ENCODE measurements at regions not wholly inside any gene's neighbourhood (a gene's known extent, or its start where the extent isn't known, plus 50 kb on each side); places are given as distances from the start of the nearest gene placed in this dataset.

DNA sequence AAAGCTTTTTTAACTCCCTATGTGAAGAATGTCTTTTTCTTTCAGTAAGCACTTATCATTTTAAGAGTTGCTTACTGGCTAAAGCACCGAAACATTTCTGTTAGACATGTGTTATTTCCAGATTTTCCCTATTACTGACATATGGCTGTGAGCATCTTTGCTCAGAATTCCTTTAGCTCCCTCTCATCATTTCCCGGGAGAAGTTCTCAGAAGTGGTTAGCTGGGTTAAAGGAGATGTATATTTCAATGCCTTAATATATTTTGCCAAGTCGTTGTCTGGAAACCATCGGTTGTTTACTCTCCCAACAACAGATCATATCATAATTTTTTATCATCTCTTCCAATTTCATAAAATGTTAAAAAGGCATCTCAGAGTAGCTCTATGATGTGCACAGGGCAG is 396.5 kb downstream of the OCA2 start:
- no peak for DNase-seq

DNA sequence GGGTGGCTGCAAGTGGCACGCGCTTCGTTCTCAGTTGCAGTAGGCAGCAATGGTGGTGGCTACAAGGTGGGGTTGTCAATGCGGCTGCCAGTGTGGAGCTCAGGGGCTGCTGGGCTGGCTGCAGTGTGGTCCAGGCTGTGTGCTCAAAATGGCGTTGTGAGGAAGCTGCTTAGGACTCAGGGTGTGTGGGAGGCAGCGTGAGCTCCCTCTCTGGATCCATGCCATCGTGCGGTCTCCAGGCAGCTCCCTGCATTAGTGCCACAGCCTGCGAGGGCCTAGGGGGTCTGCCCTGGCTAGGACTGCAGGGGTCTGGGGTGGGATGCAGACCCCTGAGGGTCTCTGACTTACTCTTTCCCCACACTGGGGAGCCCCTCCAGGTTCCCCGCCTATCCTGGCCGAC is 397.2 kb downstream of the OCA2 start:
- no peak for DNase-seq

DNA sequence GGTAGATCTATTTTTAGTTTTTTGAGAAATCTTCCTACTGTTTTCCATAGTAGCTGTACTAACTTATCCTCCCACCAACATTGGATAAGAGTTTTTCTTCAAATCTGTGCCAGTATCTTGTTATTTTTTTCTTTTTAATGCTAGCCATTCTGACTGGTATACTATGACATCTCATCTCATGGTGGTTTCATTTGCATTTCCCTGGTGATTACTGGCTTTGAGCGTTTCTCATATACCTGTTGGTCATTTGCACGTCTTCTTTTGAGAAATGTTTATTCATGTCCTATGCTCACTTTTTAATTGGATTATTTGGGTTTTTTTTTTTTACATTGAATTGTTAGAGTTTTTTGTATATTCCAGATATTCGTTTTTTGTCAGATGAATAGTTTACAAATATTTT is 398.1 kb downstream of the OCA2 start:
- no peak for DNase-seq

DNA sequence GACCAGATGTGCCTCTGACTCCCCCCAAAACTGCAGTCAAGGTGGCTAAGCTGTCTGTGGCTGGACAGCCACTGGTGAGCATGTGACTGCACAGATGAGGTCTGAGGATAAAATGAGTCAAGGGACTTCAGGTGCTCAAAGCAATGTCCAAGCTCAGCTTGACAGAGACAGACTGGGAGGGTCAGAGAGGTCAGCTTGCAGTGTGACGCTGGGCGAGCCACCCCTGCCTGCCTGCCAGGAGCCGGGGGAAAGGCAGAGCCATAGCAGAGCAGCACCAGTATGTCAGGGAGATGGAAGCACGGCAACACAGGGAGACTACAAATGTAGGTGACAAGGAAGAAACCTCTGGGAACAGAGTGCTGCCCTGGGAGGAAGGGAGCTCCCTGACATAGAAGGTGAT is 399.4 kb downstream of the OCA2 start:
- DNase-seq, result no peak

DNA sequence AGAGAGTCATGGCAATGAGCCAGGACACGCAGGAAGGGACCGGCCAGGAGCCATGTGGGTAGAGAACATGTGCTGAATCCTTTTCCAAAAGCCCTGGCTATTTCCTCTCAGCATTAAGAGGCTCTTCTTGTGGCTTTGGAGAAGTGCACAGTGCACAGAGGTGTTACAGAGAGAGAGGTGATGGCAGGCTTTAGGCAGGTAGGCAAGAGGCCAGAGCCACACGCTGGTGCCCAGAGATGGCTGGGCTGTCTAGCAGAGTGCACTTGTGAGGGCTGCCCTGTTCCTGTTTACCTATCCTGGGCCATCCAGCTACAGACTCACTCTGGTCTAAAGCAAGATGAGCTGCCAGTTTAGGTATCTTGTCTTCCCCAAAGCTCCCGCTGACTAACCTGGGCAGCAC is 402.6 kb downstream of the OCA2 start:
- DNase-seq, result peak in 2 of 3 experiments; percentile 2 to 22

DNA sequence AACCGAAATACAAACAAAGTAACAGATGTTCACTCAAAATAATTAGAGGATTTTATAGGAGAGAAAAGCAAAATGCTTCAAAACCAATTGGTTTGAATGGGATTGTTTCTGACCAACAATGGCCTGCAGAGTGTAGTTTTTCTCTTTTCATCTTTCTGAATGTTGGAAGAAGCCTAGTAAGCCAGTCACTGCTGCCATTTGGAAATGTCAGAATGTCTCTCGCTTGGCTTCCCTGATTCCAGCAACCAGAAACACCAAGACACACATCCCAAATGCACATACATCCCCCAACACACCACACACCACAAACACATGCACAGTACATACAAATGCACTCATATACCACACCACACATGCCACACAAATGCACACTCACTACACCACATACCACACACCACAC is 403.4 kb downstream of the OCA2 start:
- DNase-seq, result no peak

DNA sequence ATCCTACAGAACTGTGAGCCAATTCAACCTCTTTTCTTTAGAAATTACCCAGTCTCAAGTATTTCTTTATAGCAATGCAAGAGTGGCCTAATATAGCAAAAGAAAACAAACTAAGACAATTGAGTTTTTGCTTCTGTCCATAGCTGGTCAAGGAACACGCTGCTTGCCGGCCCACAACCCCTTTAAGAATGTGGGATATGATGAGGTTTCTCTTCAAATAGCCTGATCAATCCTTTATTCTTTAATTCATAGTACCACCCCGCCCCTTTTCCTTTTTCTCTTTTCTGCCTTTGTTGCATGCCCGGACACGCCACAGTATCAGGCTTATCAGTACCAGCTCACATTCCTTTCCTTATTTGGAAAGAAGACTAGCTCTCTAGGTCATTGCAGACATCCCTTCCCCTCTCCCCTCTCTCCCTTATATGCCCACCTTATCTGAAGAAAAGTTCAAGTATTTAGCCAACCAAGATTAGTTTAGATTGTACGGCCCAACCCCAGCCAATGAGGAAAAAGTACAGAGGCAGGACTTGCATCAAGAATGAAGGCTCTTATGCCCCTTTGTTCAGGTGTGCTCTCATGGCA is 404.5 kb downstream of the OCA2 start:
- peak in 1 of 3 experiments; percentile 30 for DNase-seq

DNA sequence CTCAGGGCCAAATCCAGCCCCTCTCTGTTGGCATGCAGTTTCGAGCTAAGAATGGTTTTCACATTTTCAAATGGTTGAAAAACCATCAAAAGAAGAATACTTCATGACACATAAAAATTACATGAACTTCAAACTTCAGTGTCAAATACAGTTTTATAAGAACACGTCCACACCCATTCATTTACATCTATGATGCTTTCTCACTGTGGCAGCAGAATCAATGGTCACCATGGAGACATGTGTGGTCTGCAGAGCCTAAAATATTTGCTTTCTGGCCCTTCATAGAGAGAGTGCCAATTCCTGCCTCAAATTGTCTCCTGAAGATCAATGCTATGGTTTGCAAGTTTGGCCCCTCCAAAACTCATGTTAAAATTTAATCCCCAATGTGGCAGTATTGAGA is 405.8 kb downstream of the OCA2 start:
- no peak for DNase-seq

DNA sequence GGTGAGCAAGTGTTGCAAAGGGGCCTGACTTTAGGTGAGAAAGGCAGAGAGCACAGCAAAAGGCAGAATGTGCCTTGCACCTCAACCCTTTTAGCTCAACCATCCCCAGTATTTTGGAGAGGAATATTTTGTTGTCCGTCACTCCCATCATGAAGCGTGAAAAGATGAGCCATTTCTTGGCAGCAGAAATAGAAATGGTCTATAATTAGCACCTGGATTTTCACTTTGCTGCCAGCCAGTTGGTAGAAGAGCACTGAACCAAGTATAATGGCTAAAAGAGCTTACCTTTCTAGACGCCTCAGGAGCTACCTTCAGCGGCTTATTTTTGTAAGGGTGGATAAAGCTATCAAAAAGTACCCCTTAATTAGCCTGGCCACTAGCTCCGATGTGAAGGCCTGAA is 406.7 kb downstream of the OCA2 start:
- no peak for DNase-seq

DNA sequence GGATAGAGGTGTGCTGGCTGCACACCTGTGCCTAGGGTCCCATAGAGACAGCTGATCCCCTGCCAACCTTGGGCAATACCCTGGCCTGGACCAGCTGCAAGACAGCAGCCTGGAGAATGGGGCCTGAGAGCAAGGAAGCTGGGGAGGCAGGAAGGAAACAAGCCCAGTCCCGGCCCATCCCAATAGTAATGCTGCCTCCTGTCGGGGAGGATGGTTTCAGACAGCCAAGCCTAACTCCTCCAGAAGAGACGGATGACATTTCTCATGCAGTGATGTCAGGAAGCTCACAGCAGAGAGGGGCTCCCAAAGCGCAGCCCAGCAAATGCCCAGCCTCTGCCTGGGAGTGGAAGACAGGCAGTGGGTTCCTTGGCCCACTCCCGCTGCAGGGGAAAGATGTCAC is 408.8 kb downstream of the OCA2 start:
- DNase-seq, result no peak

DNA sequence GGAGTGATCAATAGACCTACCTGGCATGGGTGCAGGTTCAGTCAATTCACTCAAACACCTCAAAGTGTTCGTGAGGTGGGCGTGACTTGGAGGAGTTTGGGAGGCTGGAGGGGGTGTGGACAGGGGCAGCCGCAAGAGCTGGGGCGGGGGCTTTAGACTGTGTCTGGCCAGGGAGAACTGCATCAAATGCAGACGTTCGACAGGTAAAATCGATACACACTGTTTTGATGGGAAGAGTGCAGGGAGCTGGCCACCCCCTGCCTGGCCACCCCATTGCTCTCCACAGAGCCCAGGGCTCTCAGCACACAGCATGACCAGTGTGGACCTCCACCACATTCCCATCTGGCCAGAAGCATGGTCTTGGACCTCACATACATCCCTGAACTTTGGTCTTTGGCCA is 412.1 kb downstream of the OCA2 start:
- DNase-seq, result no peak

DNA sequence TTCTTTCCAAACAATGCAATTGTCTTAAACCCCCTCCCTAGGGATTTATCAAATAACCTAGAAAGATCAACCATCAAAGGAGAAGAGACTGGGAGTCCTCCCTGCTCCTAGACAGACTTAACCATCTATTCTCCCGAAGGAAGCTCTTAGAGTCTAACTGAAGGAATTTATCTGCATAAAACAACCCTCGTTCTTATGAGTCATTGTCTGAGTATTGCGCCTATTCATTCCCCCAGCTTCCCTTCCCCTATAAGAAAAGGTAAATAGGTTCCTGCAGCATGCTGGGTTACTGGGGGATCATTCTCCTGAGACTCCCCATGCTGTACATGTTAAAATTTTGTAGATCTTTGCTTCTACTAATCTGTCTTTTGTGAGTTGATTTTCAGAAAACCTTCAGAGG is 412.7 kb downstream of the OCA2 start:
- no peak for DNase-seq

DNA sequence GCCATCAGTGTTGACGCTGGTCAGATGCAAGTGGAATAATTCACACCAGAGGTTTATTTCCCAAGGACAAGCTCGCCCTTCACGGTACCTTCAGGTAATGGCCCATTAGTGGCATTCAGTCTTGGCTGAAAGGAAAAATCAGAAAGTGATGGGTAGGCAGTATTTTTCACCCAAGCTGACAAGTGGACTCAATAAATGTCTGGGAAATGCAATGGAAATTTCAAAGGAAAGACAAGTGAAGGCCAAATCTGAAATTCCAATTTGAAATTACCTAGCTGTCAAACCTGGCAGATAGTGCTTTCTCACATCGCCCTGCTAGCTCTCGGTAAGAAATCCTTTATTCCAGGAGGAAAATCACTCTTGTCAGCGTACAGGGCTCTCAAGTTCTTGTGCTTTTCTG is 413.5 kb downstream of the OCA2 start:
- DNase-seq, result peak in 1 of 3 experiments; percentile 2

DNA sequence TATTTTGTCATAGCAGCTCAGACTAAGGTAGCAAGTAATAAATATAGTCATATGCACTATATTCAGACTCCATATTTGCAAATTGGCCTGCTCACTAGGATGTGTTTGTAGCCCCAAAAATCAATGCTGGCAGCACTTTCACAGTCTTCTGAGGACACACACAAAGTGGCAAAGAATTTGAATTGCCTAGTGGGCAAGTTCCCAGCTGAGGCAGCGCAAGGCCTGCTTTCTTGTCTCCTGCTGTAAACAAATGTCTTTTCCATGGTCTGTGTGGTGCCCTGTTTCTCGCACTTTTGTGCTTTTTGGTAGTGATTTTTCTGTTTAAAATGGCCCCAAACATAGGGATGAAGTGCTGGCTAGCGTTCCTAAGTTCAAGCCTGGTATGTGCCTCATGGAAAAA is 416.0 kb downstream of the OCA2 start:
- DNase-seq, result no peak

DNA sequence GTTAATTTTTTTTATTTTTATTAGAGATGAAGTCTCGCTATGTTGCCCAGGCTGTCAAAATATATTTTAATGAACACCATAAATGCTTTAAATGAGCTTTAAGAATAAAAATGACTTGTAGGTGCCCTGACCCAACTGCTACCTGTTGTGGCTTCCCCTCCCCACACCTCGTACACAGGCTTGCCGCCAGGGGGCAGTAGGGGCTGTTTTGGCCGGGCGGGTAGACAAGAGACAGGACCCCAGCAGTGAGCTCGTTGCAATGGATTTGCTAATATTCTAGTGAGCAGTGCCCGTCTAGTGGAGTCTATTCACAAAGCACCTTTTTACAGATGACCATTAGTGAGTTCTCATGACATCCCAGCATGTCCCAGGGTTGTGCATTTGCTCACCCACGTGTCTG is 418.1 kb downstream of the OCA2 start:
- peak in 1 of 3 experiments; percentile 51 for DNase-seq

DNA sequence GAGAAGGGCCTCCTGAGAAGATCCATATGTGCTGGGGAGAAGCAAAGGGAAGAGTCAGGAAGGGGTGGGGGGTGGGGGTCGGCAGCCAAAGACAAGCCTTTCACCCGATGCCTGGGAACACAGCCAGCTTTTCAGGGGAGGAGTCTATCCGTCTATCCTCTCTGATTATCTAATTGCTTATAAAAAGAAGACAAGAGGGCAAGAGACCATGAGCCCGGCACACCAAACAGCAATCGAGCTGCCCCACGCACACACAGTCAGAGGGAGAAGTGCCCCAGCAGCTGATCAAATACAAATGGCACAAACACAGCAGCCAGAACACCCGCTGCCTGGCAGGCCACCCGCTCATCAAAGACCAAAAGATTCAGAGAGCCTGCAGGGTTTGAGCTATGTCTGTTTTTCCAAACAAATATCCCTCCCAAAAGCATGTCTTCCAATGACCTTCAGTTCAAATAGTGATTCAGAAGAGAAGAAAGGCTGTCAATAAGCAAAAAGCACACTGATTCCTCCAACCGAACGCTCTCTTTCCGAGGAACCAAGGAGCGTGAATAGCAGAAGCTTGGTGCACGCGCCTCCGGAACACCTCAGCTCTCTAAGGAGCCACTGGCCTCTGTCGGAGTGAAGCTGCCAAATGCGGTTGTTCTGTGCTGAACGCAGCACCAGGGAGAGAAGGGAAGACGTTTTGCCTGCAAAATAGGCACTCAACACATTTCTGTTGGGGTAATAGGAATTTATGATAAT is 419.2 kb downstream of the OCA2 start:
- peak; percentile 58 to 99 (median 91) for DNase-seq

DNA sequence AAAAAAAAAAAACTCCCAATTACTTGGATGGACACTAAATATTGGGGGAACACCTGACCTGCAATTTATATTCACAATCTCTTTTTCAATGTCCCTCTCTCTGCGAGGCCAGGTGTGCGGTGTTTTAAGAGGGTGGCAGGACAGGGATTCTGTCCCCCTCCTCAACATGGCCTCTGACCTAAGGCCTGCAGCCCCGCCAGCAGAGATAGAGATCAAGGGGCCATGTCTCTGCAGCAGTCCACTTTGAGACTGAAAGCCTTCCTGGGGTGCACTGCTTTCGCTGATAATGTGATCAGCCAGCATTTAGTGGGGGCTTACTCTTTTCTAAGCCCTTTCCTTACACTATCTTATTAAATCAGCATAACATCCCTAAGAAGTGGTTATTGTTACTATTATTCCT is 419.9 kb downstream of the OCA2 start:
- no peak for DNase-seq

DNA sequence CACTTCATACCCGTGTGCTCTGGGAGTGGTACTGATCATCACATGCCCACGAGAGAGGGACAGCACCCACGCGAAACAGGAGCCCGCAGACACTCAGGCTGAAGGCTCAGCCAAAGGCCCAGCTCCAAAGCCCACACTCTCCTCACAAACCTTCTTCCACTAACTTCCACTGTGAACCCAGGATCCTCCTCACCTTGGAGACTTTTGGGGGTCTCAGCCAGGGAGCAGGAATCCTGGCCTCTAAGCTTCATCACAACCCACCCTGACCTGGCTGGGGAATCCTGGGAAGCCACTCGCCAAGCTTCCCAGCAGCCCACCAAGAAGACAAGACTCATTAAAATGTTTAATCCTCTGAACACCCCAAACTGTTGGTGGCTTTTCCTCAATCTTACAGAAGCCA is 421.2 kb downstream of the OCA2 start:
- DNase-seq, result no peak

DNA sequence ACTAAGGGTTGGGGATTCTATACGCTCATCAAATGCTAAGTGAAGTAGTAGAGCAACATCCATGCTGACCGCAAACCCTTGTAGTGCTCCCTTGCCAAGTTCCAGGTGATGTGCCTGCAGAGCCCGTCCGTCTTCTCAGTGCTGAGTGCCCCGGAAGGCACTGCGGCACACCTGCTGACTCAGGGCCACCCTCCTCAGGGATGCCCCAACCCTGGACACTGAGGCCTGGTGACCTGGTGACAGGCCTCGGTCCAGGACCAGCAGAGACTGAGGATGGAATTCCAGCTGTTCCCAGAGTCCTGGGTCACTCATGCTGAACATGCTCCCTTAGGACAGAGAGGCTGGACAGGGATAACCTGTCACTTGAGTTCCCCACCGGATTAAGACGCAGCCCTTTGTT is 422.5 kb downstream of the OCA2 start:
- DNase-seq, result no peak

DNA sequence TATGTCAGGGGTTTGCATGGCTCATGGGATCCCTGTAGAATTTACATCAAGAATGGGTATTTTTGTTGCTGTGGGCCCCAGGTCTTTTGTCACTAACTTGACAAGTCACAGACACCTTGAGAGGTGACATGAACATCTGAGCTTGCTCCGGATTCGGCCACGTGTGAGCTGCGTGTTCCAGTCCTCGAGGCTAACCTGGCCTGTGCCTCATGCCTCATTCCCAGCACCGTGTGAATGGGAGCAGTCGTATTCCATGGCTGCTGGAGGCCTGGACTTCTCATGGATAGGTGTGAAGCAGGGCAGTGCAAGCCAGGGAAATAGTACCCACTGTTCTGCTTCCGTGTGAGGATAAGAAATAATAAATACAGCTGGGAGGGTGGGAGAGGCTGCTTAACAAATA is 423.5 kb downstream of the OCA2 start:
- no peak for DNase-seq

DNA sequence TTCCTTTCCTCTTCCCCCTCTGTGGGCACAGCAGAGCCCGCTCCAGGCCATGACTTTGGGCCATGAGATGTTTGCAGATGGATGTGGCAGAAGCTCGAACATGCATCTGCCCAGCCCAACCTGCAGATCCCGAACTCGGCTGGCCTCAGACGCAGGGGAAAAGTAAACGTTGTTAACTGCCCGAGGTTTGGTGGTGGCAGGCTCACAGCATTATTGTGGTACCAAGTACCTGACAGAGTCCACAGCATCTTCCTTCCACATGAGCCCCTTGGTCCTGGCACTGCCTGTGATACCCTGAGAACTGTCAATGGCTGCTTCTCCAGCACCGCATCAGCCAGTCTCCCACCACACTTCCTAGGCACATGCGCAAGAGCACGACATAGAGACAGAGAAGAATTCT is 424.3 kb downstream of the OCA2 start:
- no peak for DNase-seq

DNA sequence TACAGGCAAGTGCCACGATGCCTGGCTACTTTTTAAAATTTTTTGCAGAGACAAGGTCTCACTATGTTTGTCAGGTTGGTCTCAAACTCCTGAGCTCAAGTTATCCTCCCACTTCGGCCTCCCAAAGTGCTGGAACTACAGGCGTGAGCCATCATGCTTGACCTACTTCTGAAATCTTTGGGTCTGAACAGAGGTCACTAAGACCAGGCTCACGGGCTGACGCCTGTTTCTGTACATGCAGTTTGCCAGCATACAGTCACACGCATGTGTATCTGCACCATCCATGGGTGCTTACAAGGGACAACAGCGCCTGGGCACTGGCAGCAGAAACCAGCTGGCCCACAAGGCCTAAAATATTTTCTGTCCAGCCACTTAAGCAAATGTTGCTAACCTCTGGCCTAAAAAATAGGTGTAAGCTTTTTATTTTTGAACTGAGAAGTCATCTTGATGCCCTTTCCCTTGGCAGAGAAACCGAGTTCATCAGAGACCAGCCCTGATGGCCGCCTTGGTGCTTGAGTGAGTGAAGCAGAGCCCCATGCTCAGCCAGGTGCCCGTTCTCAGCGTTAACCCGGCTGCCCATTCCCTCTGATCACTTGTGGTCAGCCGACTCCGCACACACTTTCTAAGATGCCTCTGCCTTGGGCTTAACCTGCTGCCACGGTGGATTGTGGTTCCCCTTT is 425.2 kb downstream of the OCA2 start:
- no peak for DNase-seq

DNA sequence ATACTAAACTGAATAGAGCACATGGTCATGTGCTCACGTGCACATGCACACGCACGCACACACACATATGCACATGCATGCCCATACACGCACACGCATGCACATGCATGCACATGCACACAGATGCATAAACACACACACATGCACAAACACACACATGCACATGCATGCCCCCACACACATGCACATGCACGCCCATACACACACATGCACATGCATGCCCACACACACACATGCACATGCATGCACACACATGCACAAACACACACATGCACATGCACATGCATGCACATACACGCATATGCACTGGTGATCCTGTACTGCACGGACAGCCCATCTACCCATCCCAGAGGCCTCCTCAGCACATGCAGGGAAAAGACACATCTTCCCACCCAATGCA is 426.6 kb downstream of the OCA2 start:
- DNase-seq, result no peak

DNA sequence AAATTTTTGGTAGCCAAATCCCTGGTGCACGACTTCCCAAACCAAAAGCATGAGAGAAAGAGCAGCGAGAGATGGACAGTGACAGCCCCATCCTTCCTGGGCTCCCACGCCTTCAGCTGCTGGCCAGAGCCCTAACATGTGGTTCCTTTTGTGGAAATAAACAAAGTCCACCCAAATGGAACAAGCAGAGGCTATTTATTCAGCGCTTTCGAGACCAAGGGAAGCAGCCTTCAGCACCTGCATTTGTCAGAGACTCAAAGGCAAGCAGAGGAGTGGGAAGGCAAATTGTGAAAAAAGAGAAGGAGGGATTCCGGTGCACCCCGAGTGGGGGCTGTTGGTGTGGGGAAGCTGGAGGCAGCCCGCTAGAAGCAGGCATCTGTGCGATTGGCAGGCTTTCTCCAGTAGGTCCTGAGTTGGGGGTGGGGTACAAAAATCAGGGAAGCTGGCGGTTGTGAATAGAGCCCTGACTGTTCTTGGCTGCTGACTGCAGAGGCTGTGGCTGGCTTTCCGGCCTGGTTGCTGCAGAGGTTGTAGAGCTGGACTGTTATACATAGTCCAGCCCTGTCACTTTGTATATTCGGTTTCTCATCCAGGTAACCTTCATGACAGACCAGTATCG is 427.2 kb downstream of the OCA2 start:
- no peak for DNase-seq
